ENCODE measurements at regions not wholly inside any gene's neighbourhood (a gene's known extent, or its start where the extent isn't known, plus 50 kb on each side); places are given as distances from the start of the nearest gene placed in this dataset.

- TF ChIP-seq CTCF (IDR thresholded peaks at IDR 0.05; ENCODE audit: insufficient read depth, low read depth, low read length, missing control alignments) = no peak
- peak; percentile 65 for DNase-seq (ENCODE audit: low read depth)
- no peak overlapping the region for H3K4me3 ChIP-seq (ENCODE audit: low read length)
Observed at GRCh38 chr17:69978056-69978646, 96.9 kb upstream of the KCNJ16 start.

GRCh38 chr17:69981441-69981840, 93.6 kb upstream of the KCNJ16 start:
- DNase-seq (ENCODE audit: low read depth) = no peak
- H3K4me3 ChIP-seq (ENCODE audit: low read length) = no peak overlapping the region
- no peak for TF ChIP-seq CTCF (IDR thresholded peaks at IDR 0.05; ENCODE audit: insufficient read depth, low read depth, low read length, missing control alignments)

- no peak for TF ChIP-seq CTCF (IDR thresholded peaks at IDR 0.05; ENCODE audit: insufficient read depth, low read depth, low read length, missing control alignments)
- DNase-seq (ENCODE audit: low read depth) = no peak
- no peak overlapping the region for H3K4me3 ChIP-seq (ENCODE audit: low read length)
Observed at GRCh38 chr17:69995476-69995875, 79.5 kb upstream of the KCNJ16 start.

GRCh38 chr17:69997332-69997731, 77.7 kb upstream of the KCNJ16 start:
- TF ChIP-seq CTCF (IDR thresholded peaks at IDR 0.05; ENCODE audit: insufficient read depth, low read depth, low read length, missing control alignments) = no peak
- peak; percentile 66 for DNase-seq (ENCODE audit: low read depth)
- no peak overlapping the region for H3K4me3 ChIP-seq (ENCODE audit: low read length)

- DNase-seq (ENCODE audit: low read depth) = no peak
Observed at GRCh38 chr17:69999253-69999652, 75.8 kb upstream of the KCNJ16 start.

GRCh38 chr17:70006159-70006558, 68.9 kb upstream of the KCNJ16 start:
- no peak for TF ChIP-seq CTCF (IDR thresholded peaks at IDR 0.05; ENCODE audit: insufficient read depth, low read depth, low read length, missing control alignments)
- H3K4me3 ChIP-seq (ENCODE audit: low read length) = no peak overlapping the region
- DNase-seq (ENCODE audit: low read depth) = peak; percentile 82

More at GRCh38 chr17:69999253-69999652, 75.8 kb upstream of the KCNJ16 start:
- no peak overlapping the region for H3K4me3 ChIP-seq (ENCODE audit: low read length)
- TF ChIP-seq CTCF (IDR thresholded peaks at IDR 0.05; ENCODE audit: insufficient read depth, low read depth, low read length, missing control alignments) = no peak

- TF ChIP-seq CTCF (IDR thresholded peaks at IDR 0.05; ENCODE audit: insufficient read depth, low read depth, low read length, missing control alignments) = no peak
- H3K4me3 ChIP-seq (ENCODE audit: low read length) = no peak overlapping the region
- no peak for DNase-seq (ENCODE audit: low read depth)
Observed at GRCh38 chr17:70011750-70012149, 63.3 kb upstream of the KCNJ16 start.

Data from epithelial cell of esophagus (primary cell).